ENCODE measurements at regions not wholly inside any gene's neighbourhood (a gene's known extent, or its start where the extent isn't known, plus 50 kb on each side); places are given as distances from the start of the nearest gene placed in this dataset.

DNA sequence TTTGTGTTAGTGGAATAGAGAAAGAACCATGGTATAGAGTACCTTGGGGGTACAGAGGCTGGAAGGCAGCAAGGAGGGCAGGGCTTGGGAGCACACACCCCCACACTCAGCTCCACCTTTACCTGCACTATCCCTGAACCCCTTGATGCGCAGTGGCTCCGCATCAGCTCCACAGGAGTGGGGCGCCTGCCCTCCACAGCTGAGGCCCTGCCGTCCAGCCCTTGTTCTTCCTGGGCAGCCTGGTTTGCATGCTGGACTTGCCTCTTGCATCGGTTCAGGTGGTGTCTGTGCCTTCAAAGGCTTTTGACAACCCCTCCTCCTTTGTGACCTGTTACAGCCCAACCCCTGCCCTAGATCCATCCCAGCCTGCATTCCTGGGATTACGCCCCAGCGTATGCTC is 52.6 kb upstream of the ZNF32 start:
- TF ChIP-seq, protein P1, sequence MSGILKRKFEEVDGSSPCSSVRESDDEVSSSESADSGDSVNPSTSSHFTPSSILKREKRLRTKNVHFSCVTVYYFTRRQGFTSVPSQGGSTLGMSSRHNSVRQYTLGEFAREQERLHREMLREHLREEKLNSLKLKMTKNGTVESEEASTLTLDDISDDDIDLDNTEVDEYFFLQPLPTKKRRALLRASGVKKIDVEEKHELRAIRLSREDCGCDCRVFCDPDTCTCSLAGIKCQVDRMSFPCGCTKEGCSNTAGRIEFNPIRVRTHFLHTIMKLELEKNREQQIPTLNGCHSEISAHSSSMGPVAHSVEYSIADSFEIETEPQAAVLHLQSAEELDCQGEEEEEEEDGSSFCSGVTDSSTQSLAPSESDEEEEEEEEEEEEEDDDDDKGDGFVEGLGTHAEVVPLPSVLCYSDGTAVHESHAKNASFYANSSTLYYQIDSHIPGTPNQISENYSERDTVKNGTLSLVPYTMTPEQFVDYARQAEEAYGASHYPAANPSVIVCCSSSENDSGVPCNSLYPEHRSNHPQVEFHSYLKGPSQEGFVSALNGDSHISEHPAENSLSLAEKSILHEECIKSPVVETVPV (CRISPR knock-in tag; IDR thresholded peaks at IDR 0.05), result no peak
- TF ChIP-seq OSR1 (CRISPR knock-in tag; IDR thresholded peaks at IDR 0.05) (no peak), ZC3H10 (CRISPR knock-in tag; IDR thresholded peaks at IDR 0.05) (no peak), ZNF565 (CRISPR knock-in tag; conservative IDR thresholded peaks at IDR 0.05; ENCODE audit: low read depth) (no peak), ZNF70 (CRISPR knock-in tag; IDR thresholded peaks at IDR 0.05) (no peak), CSDC2 (CRISPR knock-in tag; IDR thresholded peaks at IDR 0.05) (no peak), TOX (CRISPR knock-in tag; IDR thresholded peaks at IDR 0.05; ENCODE audit: borderline replicate concordance) (no peak), ZFP3 (CRISPR knock-in tag; IDR thresholded peaks at IDR 0.05) (no peak), ZNF8 (CRISPR knock-in tag; IDR thresholded peaks at IDR 0.05) (no peak), PPARA (CRISPR knock-in tag; IDR thresholded peaks at IDR 0.05; ENCODE audit: borderline replicate concordance) (no peak), RARB (CRISPR knock-in tag; IDR thresholded peaks at IDR 0.05) (no peak), GLIS3 (CRISPR knock-in tag; IDR thresholded peaks at IDR 0.05) (no peak)
- TF ChIP-seq, protein P2, sequence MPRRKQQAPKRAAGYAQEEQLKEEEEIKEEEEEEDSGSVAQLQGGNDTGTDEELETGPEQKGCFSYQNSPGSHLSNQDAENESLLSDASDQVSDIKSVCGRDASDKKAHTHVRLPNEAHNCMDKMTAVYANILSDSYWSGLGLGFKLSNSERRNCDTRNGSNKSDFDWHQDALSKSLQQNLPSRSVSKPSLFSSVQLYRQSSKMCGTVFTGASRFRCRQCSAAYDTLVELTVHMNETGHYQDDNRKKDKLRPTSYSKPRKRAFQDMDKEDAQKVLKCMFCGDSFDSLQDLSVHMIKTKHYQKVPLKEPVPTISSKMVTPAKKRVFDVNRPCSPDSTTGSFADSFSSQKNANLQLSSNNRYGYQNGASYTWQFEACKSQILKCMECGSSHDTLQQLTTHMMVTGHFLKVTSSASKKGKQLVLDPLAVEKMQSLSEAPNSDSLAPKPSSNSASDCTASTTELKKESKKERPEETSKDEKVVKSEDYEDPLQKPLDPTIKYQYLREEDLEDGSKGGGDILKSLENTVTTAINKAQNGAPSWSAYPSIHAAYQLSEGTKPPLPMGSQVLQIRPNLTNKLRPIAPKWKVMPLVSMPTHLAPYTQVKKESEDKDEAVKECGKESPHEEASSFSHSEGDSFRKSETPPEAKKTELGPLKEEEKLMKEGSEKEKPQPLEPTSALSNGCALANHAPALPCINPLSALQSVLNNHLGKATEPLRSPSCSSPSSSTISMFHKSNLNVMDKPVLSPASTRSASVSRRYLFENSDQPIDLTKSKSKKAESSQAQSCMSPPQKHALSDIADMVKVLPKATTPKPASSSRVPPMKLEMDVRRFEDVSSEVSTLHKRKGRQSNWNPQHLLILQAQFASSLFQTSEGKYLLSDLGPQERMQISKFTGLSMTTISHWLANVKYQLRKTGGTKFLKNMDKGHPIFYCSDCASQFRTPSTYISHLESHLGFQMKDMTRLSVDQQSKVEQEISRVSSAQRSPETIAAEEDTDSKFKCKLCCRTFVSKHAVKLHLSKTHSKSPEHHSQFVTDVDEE (CRISPR knock-in tag; IDR thresholded peaks at IDR 0.05), result no peak
- TF ChIP-seq, protein P3, sequence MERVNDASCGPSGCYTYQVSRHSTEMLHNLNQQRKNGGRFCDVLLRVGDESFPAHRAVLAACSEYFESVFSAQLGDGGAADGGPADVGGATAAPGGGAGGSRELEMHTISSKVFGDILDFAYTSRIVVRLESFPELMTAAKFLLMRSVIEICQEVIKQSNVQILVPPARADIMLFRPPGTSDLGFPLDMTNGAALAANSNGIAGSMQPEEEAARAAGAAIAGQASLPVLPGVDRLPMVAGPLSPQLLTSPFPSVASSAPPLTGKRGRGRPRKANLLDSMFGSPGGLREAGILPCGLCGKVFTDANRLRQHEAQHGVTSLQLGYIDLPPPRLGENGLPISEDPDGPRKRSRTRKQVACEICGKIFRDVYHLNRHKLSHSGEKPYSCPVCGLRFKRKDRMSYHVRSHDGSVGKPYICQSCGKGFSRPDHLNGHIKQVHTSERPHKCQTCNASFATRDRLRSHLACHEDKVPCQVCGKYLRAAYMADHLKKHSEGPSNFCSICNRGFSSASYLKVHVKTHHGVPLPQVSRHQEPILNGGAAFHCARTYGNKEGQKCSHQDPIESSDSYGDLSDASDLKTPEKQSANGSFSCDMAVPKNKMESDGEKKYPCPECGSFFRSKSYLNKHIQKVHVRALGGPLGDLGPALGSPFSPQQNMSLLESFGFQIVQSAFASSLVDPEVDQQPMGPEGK (CRISPR knock-in tag; IDR thresholded peaks at IDR 0.05; ENCODE audit: borderline replicate concordance), result no peak
- no peak for ATAC-seq

DNA sequence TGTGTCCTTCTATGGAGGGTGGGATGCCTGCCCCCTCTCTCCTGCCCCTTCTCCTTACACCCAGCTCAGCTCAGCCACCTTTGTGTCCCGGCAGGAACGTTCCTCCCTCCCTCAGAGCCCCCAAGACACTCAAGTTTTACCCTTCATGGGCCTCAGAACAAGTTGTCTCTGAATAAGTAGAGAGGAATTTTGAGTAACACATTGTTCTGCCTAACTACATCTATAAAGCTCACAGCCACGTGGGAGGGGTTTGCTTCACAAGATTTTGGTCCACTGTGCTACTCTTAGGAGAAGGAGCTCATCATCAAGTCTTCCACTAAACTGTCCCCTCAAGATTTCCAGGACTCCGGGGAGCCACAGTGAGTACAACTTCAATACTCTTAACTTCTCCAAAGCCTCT is 51.6 kb upstream of the ZNF32 start:
- no peak for ATAC-seq

More for the DNA sequence above, 51.6 kb upstream of the ZNF32 start:
- TF ChIP-seq, protein P2 (CRISPR knock-in tag; IDR thresholded peaks at IDR 0.05), result no peak
- no peak for TF ChIP-seq ZNF70 (CRISPR knock-in tag; IDR thresholded peaks at IDR 0.05)
- no peak for TF ChIP-seq ZC3H10 (CRISPR knock-in tag; IDR thresholded peaks at IDR 0.05)
- TF ChIP-seq GLIS3 (CRISPR knock-in tag; IDR thresholded peaks at IDR 0.05), result no peak
- TF ChIP-seq ISL1 (CRISPR knock-in tag; IDR thresholded peaks at IDR 0.05), result no peak
- no peak for TF ChIP-seq OSR1 (CRISPR knock-in tag; IDR thresholded peaks at IDR 0.05)
- TF ChIP-seq, protein P3 (CRISPR knock-in tag; IDR thresholded peaks at IDR 0.05; ENCODE audit: borderline replicate concordance), result no peak
- TF ChIP-seq, protein P4, sequence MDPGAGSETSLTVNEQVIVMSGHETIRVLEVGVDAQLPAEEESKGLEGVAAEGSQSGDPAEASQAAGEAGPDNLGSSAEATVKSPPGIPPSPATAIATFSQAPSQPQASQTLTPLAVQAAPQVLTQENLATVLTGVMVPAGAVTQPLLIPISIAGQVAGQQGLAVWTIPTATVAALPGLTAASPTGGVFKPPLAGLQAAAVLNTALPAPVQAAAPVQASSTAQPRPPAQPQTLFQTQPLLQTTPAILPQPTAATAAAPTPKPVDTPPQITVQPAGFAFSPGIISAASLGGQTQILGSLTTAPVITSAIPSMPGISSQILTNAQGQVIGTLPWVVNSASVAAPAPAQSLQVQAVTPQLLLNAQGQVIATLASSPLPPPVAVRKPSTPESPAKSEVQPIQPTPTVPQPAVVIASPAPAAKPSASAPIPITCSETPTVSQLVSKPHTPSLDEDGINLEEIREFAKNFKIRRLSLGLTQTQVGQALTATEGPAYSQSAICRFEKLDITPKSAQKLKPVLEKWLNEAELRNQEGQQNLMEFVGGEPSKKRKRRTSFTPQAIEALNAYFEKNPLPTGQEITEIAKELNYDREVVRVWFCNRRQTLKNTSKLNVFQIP (CRISPR knock-in tag; IDR thresholded peaks at IDR 0.05; ENCODE audit: borderline replicate concordance, low read depth), result no peak
- no peak for TF ChIP-seq BACH2 (CRISPR knock-in tag; IDR thresholded peaks at IDR 0.05; ENCODE audit: borderline replicate concordance)
- no peak for TF ChIP-seq SNAI2 (CRISPR knock-in tag; IDR thresholded peaks at IDR 0.05)
- no peak for TF ChIP-seq ZFP30 (CRISPR knock-in tag; IDR thresholded peaks at IDR 0.05)
- TF ChIP-seq TOX (CRISPR knock-in tag; IDR thresholded peaks at IDR 0.05; ENCODE audit: borderline replicate concordance), result no peak

All from SK-N-SH treated with all-trans-retinoic acid at 6 μM for 48 hours (cell line).